Caco-2 (cell line): ENCODE measurements at regions not wholly inside any gene's neighbourhood (a gene's known extent, or its start where the extent isn't known, plus 50 kb on each side); places are given as distances from the start of the nearest gene placed in this dataset.

Experiments used
- BruUV-seq: library from RNA; stranded (reverse); fragments of 400-500 nt; replicated peaks from 2 replicates; lab custom pipeline; 2021; lab: Mats Ljungman, UMichigan
- CTCF ChIA-PET: fragments of 300-600 bp; sonication (Branson Sonifier 250); formaldehyde crosslinking; loops from one replicate; lab custom pipeline; 2022; ENCODE audit warnings: antibody characterized with exemption; lab: Charles Lee
- POLR2A ChIA-PET: fragments of 300-600 bp; sonication (Branson Sonifier 250); formaldehyde crosslinking; loops from one replicate; lab custom pipeline; 2022; ENCODE audit warnings: antibody characterized with exemption; lab: Charles Lee
- DNase-seq, 2 experiments: peaks; one replicate each; pipeline versions ENCODE4 v3.0.0 to v3.0.0-alpha.2; 2020 to 2022
- H3K27me3 ChIP-seq: replicated peaks from 2 replicates; pipeline ENCODE4 v1.6.0; 2011; ENCODE audit warnings: low read length; ENCODE audit not compliant: control insufficient read depth, insufficient read depth
- H3K36me3 ChIP-seq: 2 replicates; pipeline ENCODE4 v1.5.1; 2011; ENCODE audit warnings: low read length; ENCODE audit not compliant: control insufficient read depth, insufficient read depth
- H3K4me1 ChIP-seq: fragments of 250-450 bp; sonication (Bioruptor Pico); 2 replicates; pipeline ENCODE4 v1.5.1; 2020; ENCODE audit warnings: mild to moderate bottlenecking
- H3K4me3 ChIP-seq: 2 replicates; pipeline ENCODE4 v1.5.1; 2011; ENCODE audit warnings: low read depth, mild to moderate bottlenecking, control low read depth, low read length
- H3K9me3 ChIP-seq: fragments of 250-450 bp; sonication (Bioruptor Pico); 2 replicates; pipeline ENCODE4 v1.5.1; 2020; ENCODE audit warnings: mild to moderate bottlenecking, moderate library complexity
- H3K27ac Mint-ChIP-seq: one replicate; pipeline ENCODE4 v1.8.0; 2022; ENCODE audit warnings: mixed read lengths; ENCODE audit not compliant: unreplicated experiment
- H3K27me3 Mint-ChIP-seq: one replicate; pipeline ENCODE4 v1.8.0; 2022; ENCODE audit warnings: mixed read lengths; ENCODE audit not compliant: insufficient read depth, unreplicated experiment
- H3K36me3 Mint-ChIP-seq: one replicate; pipeline ENCODE4 v1.8.0; 2022; ENCODE audit warnings: mild to moderate bottlenecking, mixed read lengths; ENCODE audit not compliant: insufficient read depth, unreplicated experiment
- H3K4me1 Mint-ChIP-seq: one replicate; pipeline ENCODE4 v1.8.0; 2022; ENCODE audit warnings: low read depth, mixed read lengths; ENCODE audit not compliant: unreplicated experiment
- H3K4me3 Mint-ChIP-seq: one replicate; pipeline ENCODE4 v1.8.0; 2022; ENCODE audit warnings: mild to moderate bottlenecking, moderate library complexity, mixed read lengths; ENCODE audit not compliant: unreplicated experiment
- H3K9me3 Mint-ChIP-seq: one replicate; pipeline ENCODE4 v1.8.0; 2022; ENCODE audit warnings: mixed read lengths; ENCODE audit not compliant: unreplicated experiment
- intact Hi-C: fragments of 100-400 bp; cut with micrococcal nuclease; formaldehyde crosslinking; loops from one replicate; pipeline ENCODE4 v1.10.0; 2022; ENCODE audit not compliant: unreplicated experiment
- TF ChIP-seq, protein P1 (sequence below), 2 experiments: fragments of 200-600 bp in 1 of 2; IDR thresholded peaks; 1 replicate in 1 of 2; 2 replicates in 1 of 2; pipeline versions ENCODE4 v1.5.1 to v1.8.0; 2011 to 2022; ENCODE audit warnings: antibody characterized with exemption in 1 of 2, control low read depth in 1 of 2, inconsistent platforms in 1 of 2, low read depth in 1 of 2, low read length in 1 of 2, mild to moderate bottlenecking in 1 of 2, moderate library complexity in 1 of 2; ENCODE audit not compliant: insufficient read depth in 1 of 2, severe bottlenecking in 1 of 2, unreplicated experiment in 1 of 2

DNA sequence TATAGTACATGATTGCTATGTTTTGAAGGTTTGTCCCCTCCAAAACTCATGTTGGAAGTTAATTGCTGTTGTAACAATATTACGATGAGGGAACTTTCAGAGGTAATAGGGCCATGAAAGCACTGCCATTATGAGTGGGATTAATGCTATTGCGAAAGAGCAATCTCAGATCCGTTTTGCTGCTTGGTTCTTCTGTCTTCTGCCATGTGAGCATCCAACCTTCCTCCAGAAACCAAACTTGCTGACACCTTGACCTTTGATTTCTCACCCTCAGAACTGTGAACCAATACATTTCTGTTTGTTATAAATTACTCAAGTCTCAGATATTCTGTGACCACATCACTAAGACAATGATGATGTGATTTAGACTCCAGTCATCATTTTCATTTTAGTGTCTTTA lies 2590.9 kb downstream of the PCDH9 start:
- ChIA-PET POLR2A (no interaction called here), CTCF (no interaction called here)
- no peaks in the 10 kb centered on the region for H3K36me3 Mint-ChIP-seq
- H3K9me3 ChIP-seq, result no peaks in the 10 kb centered on the region
- BruUV-seq, result no TSS peak
- peaks cover 31% of the 10 kb centered on the region for H3K4me1 Mint-ChIP-seq
- no peaks in the 10 kb centered on the region for H3K27me3 ChIP-seq
- H3K4me1 ChIP-seq, result peaks cover 23% of the 10 kb centered on the region
- DNase-seq, result no peak
- H3K9me3 Mint-ChIP-seq, result peaks cover 24% of the 10 kb centered on the region
- intact Hi-C loops, result no loop called here
- no peaks in the 10 kb centered on the region for H3K36me3 ChIP-seq
- no peaks in the 10 kb centered on the region for H3K27me3 Mint-ChIP-seq
- TF ChIP-seq, protein P1, sequence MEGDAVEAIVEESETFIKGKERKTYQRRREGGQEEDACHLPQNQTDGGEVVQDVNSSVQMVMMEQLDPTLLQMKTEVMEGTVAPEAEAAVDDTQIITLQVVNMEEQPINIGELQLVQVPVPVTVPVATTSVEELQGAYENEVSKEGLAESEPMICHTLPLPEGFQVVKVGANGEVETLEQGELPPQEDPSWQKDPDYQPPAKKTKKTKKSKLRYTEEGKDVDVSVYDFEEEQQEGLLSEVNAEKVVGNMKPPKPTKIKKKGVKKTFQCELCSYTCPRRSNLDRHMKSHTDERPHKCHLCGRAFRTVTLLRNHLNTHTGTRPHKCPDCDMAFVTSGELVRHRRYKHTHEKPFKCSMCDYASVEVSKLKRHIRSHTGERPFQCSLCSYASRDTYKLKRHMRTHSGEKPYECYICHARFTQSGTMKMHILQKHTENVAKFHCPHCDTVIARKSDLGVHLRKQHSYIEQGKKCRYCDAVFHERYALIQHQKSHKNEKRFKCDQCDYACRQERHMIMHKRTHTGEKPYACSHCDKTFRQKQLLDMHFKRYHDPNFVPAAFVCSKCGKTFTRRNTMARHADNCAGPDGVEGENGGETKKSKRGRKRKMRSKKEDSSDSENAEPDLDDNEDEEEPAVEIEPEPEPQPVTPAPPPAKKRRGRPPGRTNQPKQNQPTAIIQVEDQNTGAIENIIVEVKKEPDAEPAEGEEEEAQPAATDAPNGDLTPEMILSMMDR (IDR thresholded peaks at IDR 0.05; ENCODE audit: insufficient read depth in 1 of 2, low read depth in 1 of 2, low read length in 1 of 2, severe bottlenecking in 1 of 2, unreplicated experiment in 1 of 2), result no peak
- H3K4me3 ChIP-seq, result no peak overlapping the region
- no peak overlapping the region for H3K27ac Mint-ChIP-seq
- H3K4me3 Mint-ChIP-seq, result no peak overlapping the region

DNA sequence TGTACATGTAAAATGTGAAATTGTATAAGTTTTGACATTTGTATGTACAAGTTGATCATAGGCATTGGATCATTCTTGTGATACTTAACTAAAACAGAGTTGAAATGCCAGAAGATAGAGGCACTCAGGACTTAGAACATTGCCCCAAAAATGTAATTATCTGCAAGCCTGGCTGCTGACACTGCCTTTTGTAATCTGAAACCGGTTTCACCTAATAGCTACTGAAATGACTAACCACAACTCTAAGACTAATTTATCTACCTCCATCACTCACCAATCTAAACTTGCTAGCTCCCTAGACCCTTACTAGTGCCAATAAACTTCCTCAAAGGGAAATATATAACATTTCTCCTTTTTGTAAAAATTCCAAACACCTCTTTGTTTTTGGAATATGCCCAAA lies 2596.2 kb downstream of the PCDH9 start:
- no peaks in the 10 kb centered on the region for H3K9me3 ChIP-seq
- POLR2A ChIA-PET, result no interaction called here
- CTCF ChIA-PET, result no interaction called here
- intact Hi-C loops, result no loop called here
- H3K27ac Mint-ChIP-seq, result no peak overlapping the region
- no peaks in the 10 kb centered on the region for H3K4me1 Mint-ChIP-seq
- H3K27me3 Mint-ChIP-seq, result no peaks in the 10 kb centered on the region
- TF ChIP-seq, protein P1 (IDR thresholded peaks at IDR 0.05; ENCODE audit: insufficient read depth in 1 of 2, low read depth in 1 of 2, low read length in 1 of 2, severe bottlenecking in 1 of 2, unreplicated experiment in 1 of 2), result no peak
- H3K9me3 Mint-ChIP-seq, result peaks cover under 1% of the 10 kb centered on the region
- BruUV-seq, result no TSS peak
- H3K4me3 ChIP-seq, result no peak overlapping the region
- DNase-seq, result no peak
- no peaks in the 10 kb centered on the region for H3K4me1 ChIP-seq
- no peaks in the 10 kb centered on the region for H3K36me3 Mint-ChIP-seq
- no peaks in the 10 kb centered on the region for H3K36me3 ChIP-seq
- no peak overlapping the region for H3K4me3 Mint-ChIP-seq
- H3K27me3 ChIP-seq, result no peaks in the 10 kb centered on the region

DNA sequence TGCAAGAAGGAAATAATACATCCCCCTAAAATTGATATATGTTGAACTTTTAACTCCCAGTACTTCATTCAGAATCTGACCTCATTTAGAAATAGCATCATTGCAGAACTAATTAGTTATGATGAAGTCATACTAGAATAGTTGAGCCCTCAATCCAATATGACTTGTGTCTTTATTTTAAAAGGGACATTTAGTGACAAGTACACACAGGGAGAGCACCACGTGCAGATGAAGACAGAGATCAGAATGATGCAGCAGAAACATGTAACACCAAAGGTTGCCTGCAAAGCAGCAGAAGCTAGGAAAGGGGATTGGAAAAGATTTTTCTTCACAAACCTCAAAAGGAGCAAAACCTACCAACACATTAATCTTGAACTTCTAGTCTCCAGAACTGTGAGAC lies 2602.5 kb downstream of the PCDH9 start:
- POLR2A ChIA-PET, result no interaction called here
- intact Hi-C loops, result no loop called here
- no peak overlapping the region for H3K27ac Mint-ChIP-seq
- Histone ChIP-seq H3K9me3 (no peaks in the 10 kb centered on the region), H3K4me3 (no peak overlapping the region), H3K4me1 (no peaks in the 10 kb centered on the region), H3K27me3 (no peaks in the 10 kb centered on the region), H3K36me3 (no peaks in the 10 kb centered on the region)
- H3K9me3 Mint-ChIP-seq, result no peaks in the 10 kb centered on the region
- H3K27me3 Mint-ChIP-seq, result no peaks in the 10 kb centered on the region
- H3K4me3 Mint-ChIP-seq, result no peak overlapping the region
- no peaks in the 10 kb centered on the region for H3K4me1 Mint-ChIP-seq
- no peaks in the 10 kb centered on the region for H3K36me3 Mint-ChIP-seq
- TF ChIP-seq, protein P1 (IDR thresholded peaks at IDR 0.05; ENCODE audit: insufficient read depth in 1 of 2, low read depth in 1 of 2, low read length in 1 of 2, severe bottlenecking in 1 of 2, unreplicated experiment in 1 of 2), result no peak
- BruUV-seq, result no TSS peak
- DNase-seq, result no peak
- CTCF ChIA-PET, result no interaction called here
